ENCODE measurements at regions not wholly inside any gene's neighbourhood (a gene's known extent, or its start where the extent isn't known, plus 50 kb on each side); places are given as distances from the start of the nearest gene placed in this dataset.

DNA sequence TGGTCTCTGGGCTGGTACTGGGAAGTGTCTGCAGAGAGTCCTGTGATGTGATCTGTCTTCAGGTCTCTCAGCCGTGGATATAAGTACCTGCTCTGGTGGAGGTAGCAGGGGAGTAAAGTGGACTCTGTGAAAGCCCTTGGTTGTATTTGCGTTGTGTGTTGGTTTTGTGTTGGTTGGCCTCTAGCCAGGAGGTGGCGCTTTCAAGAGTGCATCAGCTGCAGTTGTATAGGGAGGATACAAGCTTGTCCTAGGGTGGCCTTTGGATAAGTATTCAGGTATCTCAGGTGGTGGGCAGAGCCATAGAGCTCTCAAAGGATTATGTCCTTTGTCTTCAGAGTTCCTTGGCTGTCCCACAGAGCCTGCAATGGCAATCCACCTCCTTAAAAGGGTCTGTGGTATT, 111.6 kb downstream of the MAGEB17 start:
- DNase-seq (ENCODE audit: extremely low spot score, unreplicated experiment) = no peak
- peaks cover 2% of the 10 kb centered on the region for H3K36me3 Mint-ChIP-seq (ENCODE audit: unreplicated experiment)
- H3K4me1 Mint-ChIP-seq (ENCODE audit: unreplicated experiment) = no peaks in the 10 kb centered on the region
- TF ChIP-seq, protein P1, sequence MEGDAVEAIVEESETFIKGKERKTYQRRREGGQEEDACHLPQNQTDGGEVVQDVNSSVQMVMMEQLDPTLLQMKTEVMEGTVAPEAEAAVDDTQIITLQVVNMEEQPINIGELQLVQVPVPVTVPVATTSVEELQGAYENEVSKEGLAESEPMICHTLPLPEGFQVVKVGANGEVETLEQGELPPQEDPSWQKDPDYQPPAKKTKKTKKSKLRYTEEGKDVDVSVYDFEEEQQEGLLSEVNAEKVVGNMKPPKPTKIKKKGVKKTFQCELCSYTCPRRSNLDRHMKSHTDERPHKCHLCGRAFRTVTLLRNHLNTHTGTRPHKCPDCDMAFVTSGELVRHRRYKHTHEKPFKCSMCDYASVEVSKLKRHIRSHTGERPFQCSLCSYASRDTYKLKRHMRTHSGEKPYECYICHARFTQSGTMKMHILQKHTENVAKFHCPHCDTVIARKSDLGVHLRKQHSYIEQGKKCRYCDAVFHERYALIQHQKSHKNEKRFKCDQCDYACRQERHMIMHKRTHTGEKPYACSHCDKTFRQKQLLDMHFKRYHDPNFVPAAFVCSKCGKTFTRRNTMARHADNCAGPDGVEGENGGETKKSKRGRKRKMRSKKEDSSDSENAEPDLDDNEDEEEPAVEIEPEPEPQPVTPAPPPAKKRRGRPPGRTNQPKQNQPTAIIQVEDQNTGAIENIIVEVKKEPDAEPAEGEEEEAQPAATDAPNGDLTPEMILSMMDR (IDR thresholded peaks at IDR 0.05) = no peak
- H3K27ac Mint-ChIP-seq (ENCODE audit: unreplicated experiment) = no peak overlapping the region
- H3K4me3 Mint-ChIP-seq (ENCODE audit: unreplicated experiment) = no peak overlapping the region
- H3K9me3 Mint-ChIP-seq (ENCODE audit: unreplicated experiment) = peaks cover 24% of the 10 kb centered on the region
- H3K27me3 Mint-ChIP-seq (ENCODE audit: unreplicated experiment) = peaks cover 9% of the 10 kb centered on the region

DNA sequence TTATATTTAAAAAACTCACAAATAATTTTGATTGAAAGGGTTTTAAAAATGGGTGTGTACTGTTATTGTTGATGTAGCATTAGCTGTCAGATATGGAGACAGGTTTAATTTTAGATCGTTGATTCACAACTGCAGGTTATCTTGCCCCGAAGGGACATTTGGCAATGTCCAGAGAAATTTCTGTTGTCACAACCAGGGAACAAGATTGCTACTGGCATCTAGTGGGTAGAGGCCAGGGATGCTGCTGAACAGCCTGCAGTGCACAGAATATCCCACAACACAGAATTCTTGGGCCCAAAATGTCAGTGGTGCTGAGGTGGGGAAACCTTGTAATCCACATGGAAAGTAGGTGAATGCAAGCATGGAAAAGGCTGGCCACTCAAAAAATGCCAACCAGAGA, 114.9 kb downstream of the MAGEB17 start:
- H3K27me3 Mint-ChIP-seq (ENCODE audit: unreplicated experiment) = peaks cover 8% of the 10 kb centered on the region
- H3K4me1 Mint-ChIP-seq (ENCODE audit: unreplicated experiment) = no peaks in the 10 kb centered on the region
- no peak overlapping the region for H3K27ac Mint-ChIP-seq (ENCODE audit: unreplicated experiment)
- no peak overlapping the region for H3K4me3 Mint-ChIP-seq (ENCODE audit: unreplicated experiment)
- TF ChIP-seq, protein P1 (IDR thresholded peaks at IDR 0.05) = peak; percentile 13
- no peak for DNase-seq (ENCODE audit: extremely low spot score, unreplicated experiment)
- peaks cover 2% of the 10 kb centered on the region for H3K36me3 Mint-ChIP-seq (ENCODE audit: unreplicated experiment)
- H3K9me3 Mint-ChIP-seq (ENCODE audit: unreplicated experiment) = peaks cover 4% of the 10 kb centered on the region

DNA sequence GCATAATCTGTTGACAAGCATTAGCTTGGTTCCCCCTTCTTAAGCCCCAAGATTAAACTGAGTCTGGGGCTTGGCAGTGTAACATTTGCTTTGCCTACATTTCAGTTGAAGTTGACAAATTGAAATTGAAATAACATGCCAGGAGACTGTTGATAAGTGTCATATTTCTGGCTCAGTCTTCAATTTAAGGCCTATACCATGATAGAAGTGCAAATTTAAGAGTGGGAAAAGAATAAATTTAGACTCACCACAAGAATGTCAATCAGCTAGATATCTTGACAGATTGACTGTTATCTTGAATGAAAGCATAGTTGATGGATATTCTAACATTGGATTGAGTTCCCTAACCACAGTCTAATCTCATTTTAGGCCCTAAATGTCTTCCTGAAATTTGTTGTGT, 117.6 kb downstream of the MAGEB17 start:
- no peaks in the 10 kb centered on the region for H3K36me3 Mint-ChIP-seq (ENCODE audit: unreplicated experiment)
- H3K9me3 Mint-ChIP-seq (ENCODE audit: unreplicated experiment) = no peaks in the 10 kb centered on the region
- no peak overlapping the region for H3K27ac Mint-ChIP-seq (ENCODE audit: unreplicated experiment)
- peaks cover 5% of the 10 kb centered on the region for H3K27me3 Mint-ChIP-seq (ENCODE audit: unreplicated experiment)
- H3K4me1 Mint-ChIP-seq (ENCODE audit: unreplicated experiment) = no peaks in the 10 kb centered on the region
- no peak for DNase-seq (ENCODE audit: extremely low spot score, unreplicated experiment)
- H3K4me3 Mint-ChIP-seq (ENCODE audit: unreplicated experiment) = no peak overlapping the region
- TF ChIP-seq, protein P1 (IDR thresholded peaks at IDR 0.05) = no peak

- no peak for DNase-seq (ENCODE audit: extremely low spot score, unreplicated experiment)
- peaks cover 9% of the 10 kb centered on the region for H3K27me3 Mint-ChIP-seq (ENCODE audit: unreplicated experiment)
- peaks cover 5% of the 10 kb centered on the region for H3K9me3 Mint-ChIP-seq (ENCODE audit: unreplicated experiment)
- no peaks in the 10 kb centered on the region for H3K36me3 Mint-ChIP-seq (ENCODE audit: unreplicated experiment)
- TF ChIP-seq, protein P1 (IDR thresholded peaks at IDR 0.05) = no peak
- no peak overlapping the region for H3K4me3 Mint-ChIP-seq (ENCODE audit: unreplicated experiment)
- H3K4me1 Mint-ChIP-seq (ENCODE audit: unreplicated experiment) = no peaks in the 10 kb centered on the region
- H3K27ac Mint-ChIP-seq (ENCODE audit: unreplicated experiment) = no peak overlapping the region
Measured at GRCh38 chrX:16290997-16291396, 123.7 kb downstream of the MAGEB17 start.

DNA sequence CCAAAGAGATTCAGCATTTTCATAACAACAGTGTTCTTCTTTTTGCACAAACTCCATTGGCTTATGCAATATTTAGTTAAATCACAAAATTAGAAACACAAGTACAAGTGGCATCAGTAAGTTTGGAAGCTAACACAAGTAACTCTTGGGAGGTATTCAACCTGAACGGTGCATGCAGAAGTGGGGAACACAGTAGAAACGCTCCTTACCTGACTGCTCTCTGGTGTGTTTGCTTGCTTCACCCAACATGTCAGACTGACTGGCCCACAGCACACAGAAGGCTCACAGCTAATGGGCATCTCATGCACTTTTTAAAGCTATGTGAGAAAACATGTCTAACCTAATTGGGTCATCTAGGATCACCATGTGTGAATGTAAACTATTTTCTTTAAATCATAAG, 133.6 kb downstream of the MAGEB17 start:
- peaks cover 22% of the 10 kb centered on the region for H3K27me3 Mint-ChIP-seq (ENCODE audit: unreplicated experiment)
- TF ChIP-seq, protein P1 (IDR thresholded peaks at IDR 0.05) = no peak
- H3K36me3 Mint-ChIP-seq (ENCODE audit: unreplicated experiment) = no peaks in the 10 kb centered on the region
- DNase-seq (ENCODE audit: extremely low spot score, unreplicated experiment) = no peak
- H3K9me3 Mint-ChIP-seq (ENCODE audit: unreplicated experiment) = no peaks in the 10 kb centered on the region
- no peak overlapping the region for H3K27ac Mint-ChIP-seq (ENCODE audit: unreplicated experiment)
- no peaks in the 10 kb centered on the region for H3K4me1 Mint-ChIP-seq (ENCODE audit: unreplicated experiment)
- no peak overlapping the region for H3K4me3 Mint-ChIP-seq (ENCODE audit: unreplicated experiment)

Data from osteocyte (in vitro differentiated cells).